Left ventricle myocardium inferior (tissue), 1 donor: ENCODE measurements at regions not wholly inside any gene's neighbourhood (a gene's known extent, or its start where the extent isn't known, plus 50 kb on each side); places are given as distances from the start of the nearest gene placed in this dataset.

Experiments used
- DNase-seq: peaks from one replicate; pipeline ENCODE4 v3.0.0-alpha.2; 2020
- H3K27ac ChIP-seq: fragments of 200-600 bp; replicated peaks from 2 replicates; pipeline ENCODE4 v1.8.0; 2021
- H3K27me3 ChIP-seq: fragments of 200-600 bp; 2 replicates; pipeline ENCODE4 v1.8.0; 2021; ENCODE audit warnings: low read depth
- H3K36me3 ChIP-seq: fragments of 200-600 bp; 2 replicates; pipeline ENCODE4 v1.8.0; 2021
- H3K4me1 ChIP-seq: fragments of 200-600 bp; 2 replicates; pipeline ENCODE4 v1.8.0; 2021
- H3K4me3 ChIP-seq: fragments of 200-600 bp; 2 replicates; pipeline ENCODE4 v1.8.0; 2021; ENCODE audit warnings: mild to moderate bottlenecking, moderate library complexity
- H3K9me3 ChIP-seq: fragments of 200-600 bp; replicated peaks from 2 replicates; pipeline ENCODE4 v1.8.0; 2021
- CTCF ChIP-seq: fragments of 200-600 bp; IDR thresholded peaks from 2 replicates; pipeline ENCODE4 v1.8.0; 2021; ENCODE audit warnings: antibody characterized with exemption, mild to moderate bottlenecking, borderline replicate concordance
- intact Hi-C: fragments of 100-400 bp; cut with micrococcal nuclease; formaldehyde crosslinking; loops from one replicate; pipeline ENCODE4 v1.11.0; 2022
- donor health status: DM: no; HTN: yes; CAD: no; lungs with severe emphysema.

GRCh38 chr12:116398193-116398592 is 120.7 kb upstream of the MED13L start:
- intact Hi-C loops = no loop called here
- Histone ChIP-seq H3K27ac (no peak overlapping the region), H3K4me1 (no peaks in the 10 kb centered on the region), H3K9me3 (peaks cover 35% of the 10 kb centered on the region), H3K36me3 (no peaks in the 10 kb centered on the region), H3K27me3 (no peaks in the 10 kb centered on the region), H3K4me3 (no peak overlapping the region)
- no peak for DNase-seq
- TF ChIP-seq CTCF = no peak

- Histone ChIP-seq H3K27ac (no peak overlapping the region), H3K27me3 (no peaks in the 10 kb centered on the region), H3K4me1 (no peaks in the 10 kb centered on the region), H3K4me3 (no peak overlapping the region), H3K36me3 (no peaks in the 10 kb centered on the region), H3K9me3 (peaks cover 35% of the 10 kb centered on the region)
- no peak for DNase-seq
- intact Hi-C loops = no loop called here
- TF ChIP-seq CTCF = no peak
Observed at GRCh38 chr12:116399055-116399454, 121.6 kb upstream of the MED13L start.

GRCh38 chr12:116400636-116401372 is 123.3 kb upstream of the MED13L start:
- H3K36me3 ChIP-seq = no peaks in the 10 kb centered on the region
- intact Hi-C loops = no loop called here
- peaks cover 6% of the 10 kb centered on the region for H3K4me1 ChIP-seq
- no peak for DNase-seq
- H3K4me3 ChIP-seq = no peak overlapping the region
- H3K9me3 ChIP-seq = peaks cover 35% of the 10 kb centered on the region
- H3K27me3 ChIP-seq = no peaks in the 10 kb centered on the region
- H3K27ac ChIP-seq = no peak overlapping the region
- no peak for TF ChIP-seq CTCF

- intact Hi-C loops = no loop called here
Observed at GRCh38 chr12:116401565-116401964, 124.1 kb upstream of the MED13L start.

GRCh38 chr12:116402163-116402939 is 124.9 kb upstream of the MED13L start:
- Histone ChIP-seq H3K4me1 (peaks cover 19% of the 10 kb centered on the region), H3K4me3 (no peak overlapping the region), H3K9me3 (peaks cover 23% of the 10 kb centered on the region), H3K27ac (no peak overlapping the region), H3K27me3 (no peaks in the 10 kb centered on the region), H3K36me3 (no peaks in the 10 kb centered on the region)
- DNase-seq = no peak
- intact Hi-C loops = no loop called here
- no peak for TF ChIP-seq CTCF

More at GRCh38 chr12:116401565-116401964, 124.1 kb upstream of the MED13L start:
- DNase-seq = no peak
- Histone ChIP-seq H3K4me3 (no peak overlapping the region), H3K36me3 (no peaks in the 10 kb centered on the region), H3K27me3 (no peaks in the 10 kb centered on the region), H3K27ac (no peak overlapping the region), H3K9me3 (peaks cover 30% of the 10 kb centered on the region), H3K4me1 (peaks cover 14% of the 10 kb centered on the region)
- no peak for TF ChIP-seq CTCF
